Hepatocyte (in vitro differentiated cells): ENCODE measurements at regions not wholly inside any gene's neighbourhood (a gene's known extent, or its start where the extent isn't known, plus 50 kb on each side); places are given as distances from the start of the nearest gene placed in this dataset.

Experiments used
- CTCF ChIP-seq: fragments of 200-600 bp; sonication (generic); IDR thresholded peaks from 2 replicates; pipeline ENCODE4 v1.5.1; 2016; ENCODE audit warnings: antibody characterized with exemption, mild to moderate bottlenecking; ENCODE audit not compliant: poor library complexity
- EZH2 ChIP-seq: fragments of 200-600 bp; sonication (generic); IDR thresholded peaks from 2 replicates; pipeline ENCODE4 v1.6.1; 2016; ENCODE audit warnings: antibody characterized with exemption, mild to moderate bottlenecking, borderline replicate concordance
- EZH2phosphoT487 ChIP-seq: fragments of 200-600 bp; sonication (generic); IDR thresholded peaks from one replicate; pipeline ENCODE4 v1.6.1; 2018; ENCODE audit warnings: antibody characterized with exemption, mild to moderate bottlenecking, low read depth, moderate library complexity; ENCODE audit not compliant: unreplicated experiment, severe bottlenecking

GRCh38 chr2:174662859-174663258 lies 65.3 kb upstream of the WIPF1 start:
- TF ChIP-seq CTCF: no peak
- TF ChIP-seq EZH2: no peak
- TF ChIP-seq EZH2phosphoT487: no peak
